Fibroblast of mammary gland (primary cell): ENCODE measurements at regions not wholly inside any gene's neighbourhood (a gene's known extent, or its start where the extent isn't known, plus 50 kb on each side); places are given as distances from the start of the nearest gene placed in this dataset.

ENCODE experiments used
- DNase-seq: peaks from one replicate; pipeline ENCODE4 v3.0.0-alpha.2; 2010; ENCODE audit warnings: low read depth
- H3K4me3 ChIP-seq: 2 replicates; pipeline ENCODE4 v1.5.1; 2011; ENCODE audit warnings: low read depth, mild to moderate bottlenecking, low read length, moderate library complexity; ENCODE audit not compliant: control insufficient read depth
- CTCF ChIP-seq: conservative IDR thresholded peaks from 2 replicates; pipeline ENCODE4 v1.5.1; 2011; ENCODE audit warnings: low read depth, low read length, inconsistent platforms; ENCODE audit not compliant: control insufficient read depth, insufficient read depth

GRCh38 chr14:59015482-59015881 is 173.0 kb upstream of the DAAM1 start:
- no peak for TF ChIP-seq CTCF
- DNase-seq, result no peak
- no peak overlapping the region for H3K4me3 ChIP-seq

GRCh38 chr14:59017285-59017965 is 171.0 kb upstream of the DAAM1 start:
- DNase-seq, result no peak
- no peak for TF ChIP-seq CTCF

GRCh38 chr14:59018460-59018859 is 170.0 kb upstream of the DAAM1 start:
- no peak overlapping the region for H3K4me3 ChIP-seq
- no peak for TF ChIP-seq CTCF
- DNase-seq, result no peak

More at GRCh38 chr14:59017285-59017965, 171.0 kb upstream of the DAAM1 start:
- H3K4me3 ChIP-seq, result no peak overlapping the region

GRCh38 chr14:59018978-59019377 is 169.5 kb upstream of the DAAM1 start:
- H3K4me3 ChIP-seq, result no peak overlapping the region
- peak; percentile 39 for TF ChIP-seq CTCF
- peak; percentile 8 for DNase-seq

- no peak overlapping the region for H3K4me3 ChIP-seq
- TF ChIP-seq CTCF, result peak; percentile 61
- peak; percentile 49 for DNase-seq
These were observed 168.1 kb upstream of the DAAM1 start for GRCh38 chr14:59020382-59020781.

- H3K4me3 ChIP-seq, result no peak overlapping the region
- peak; percentile 24 for TF ChIP-seq CTCF
- DNase-seq, result peak; percentile 4
These were observed 166.3 kb upstream of the DAAM1 start for GRCh38 chr14:59022144-59022543.
